OCI-LY1 (cell line): ENCODE measurements at regions not wholly inside any gene's neighbourhood (a gene's known extent, or its start where the extent isn't known, plus 50 kb on each side); places are given as distances from the start of the nearest gene placed in this dataset.

Experiments used
- H2AFZ ChIP-seq: fragments of 200-600 bp; sonication (generic), shearing (Covaris generic); 2 replicates; pipeline ENCODE4 v1.6.0; 2014; ENCODE audit warnings: antibody characterized with exemption, mild to moderate bottlenecking, low read length
- H3F3A ChIP-seq: fragments of 200-600 bp; sonication (generic), shearing (Covaris generic); 2 replicates; pipeline ENCODE4 v1.6.0; 2014; ENCODE audit warnings: mild to moderate bottlenecking, antibody characterized with exemption, low read length, moderate library complexity; ENCODE audit not compliant: insufficient read depth
- H3K27ac ChIP-seq: fragments of 200-600 bp; sonication (generic); 2 replicates; pipeline ENCODE4 v1.5.1; 2014; ENCODE audit warnings: low read length, mixed run types, mild to moderate bottlenecking, low read depth; ENCODE audit not compliant: poor library complexity, severe bottlenecking
- H3K27me3 ChIP-seq: fragments of 200-600 bp; sonication (generic); 2 replicates; pipeline ENCODE4 v1.6.0; 2014; ENCODE audit warnings: antibody characterized with exemption, mild to moderate bottlenecking, low read length, moderate library complexity; ENCODE audit not compliant: insufficient read depth
- H3K36me3 ChIP-seq: fragments of 200-600 bp; sonication (generic); 2 replicates; pipeline ENCODE4 v1.6.1; 2014; ENCODE audit warnings: mild to moderate bottlenecking, antibody characterized with exemption, low read length, moderate library complexity, mixed read lengths; ENCODE audit not compliant: insufficient read depth
- H3K4me1 ChIP-seq: fragments of 200-600 bp; sonication (generic); 2 replicates; pipeline ENCODE4 v1.5.1; 2014; ENCODE audit warnings: mild to moderate bottlenecking, low read length, moderate library complexity; ENCODE audit not compliant: insufficient read depth, severe bottlenecking
- H3K4me2 ChIP-seq: fragments of 200-600 bp; sonication (generic), shearing (Covaris generic); 2 replicates; pipeline ENCODE4 v1.6.1; 2014; ENCODE audit warnings: low read length
- H3K4me3 ChIP-seq: fragments of 200-600 bp; sonication (generic); 2 replicates; pipeline ENCODE4 v1.5.1; 2014; ENCODE audit warnings: low read length, low read depth, mild to moderate bottlenecking, mixed read lengths; ENCODE audit not compliant: poor library complexity, severe bottlenecking
- H3K79me2 ChIP-seq: fragments of 200-600 bp; shearing (Covaris generic); 2 replicates; pipeline ENCODE4 v1.6.1; 2016; ENCODE audit warnings: mixed run types, low read length, mixed read lengths; ENCODE audit not compliant: insufficient read depth
- H3K9ac ChIP-seq: fragments of 200-600 bp; sonication (generic), shearing (Covaris generic); 2 replicates; pipeline ENCODE4 v1.6.1; 2014; ENCODE audit warnings: mild to moderate bottlenecking, low read length, mixed read lengths
- H3K9me2 ChIP-seq: fragments of 200-600 bp; sonication (generic), shearing (Covaris generic); 2 replicates; pipeline ENCODE4 v1.6.1; 2014; ENCODE audit warnings: low read depth, mild to moderate bottlenecking, low read length, mixed read lengths
- H3K9me3 ChIP-seq: fragments of 200-600 bp; shearing (Covaris generic); 2 replicates; pipeline ENCODE4 v1.6.1; 2014; ENCODE audit warnings: low read length, mixed read lengths
- H4K20me1 ChIP-seq: fragments of 200-600 bp; sonication (generic), shearing (Covaris generic); 2 replicates; pipeline ENCODE4 v1.6.0; 2016; ENCODE audit warnings: mild to moderate bottlenecking, low read length; ENCODE audit not compliant: insufficient read depth
- CTCF ChIP-seq: fragments of 200-600 bp; sonication (generic), shearing (Covaris generic); IDR thresholded peaks from 2 replicates; pipeline ENCODE4 v1.5.1; 2017; ENCODE audit warnings: mild to moderate bottlenecking, antibody characterized with exemption, low read length, moderate library complexity, mixed read lengths
- EZH2 ChIP-seq: fragments of 200-600 bp; sonication (generic), shearing (Covaris generic); IDR thresholded peaks from 2 replicates; pipeline ENCODE4 v1.8.0; 2017; ENCODE audit warnings: borderline replicate concordance, mixed run types, mild to moderate bottlenecking, antibody characterized with exemption, low read length, moderate library complexity, mixed read lengths

- no peak overlapping the region for H3K27ac ChIP-seq
- H3K9ac ChIP-seq = no peak overlapping the region
- peak overlapping the region; percentile 72 for H2AFZ ChIP-seq
Observed at GRCh38 chr6:100230953-100231316, 233.8 kb downstream of the SIM1 start.

GRCh38 chr6:100230115-100230952, 234.4 kb downstream of the SIM1 start:
- Histone ChIP-seq H3K9ac (no peak overlapping the region), H3F3A (no peaks in the 10 kb centered on the region), H3K4me3 (no peak overlapping the region)

More at GRCh38 chr6:100230953-100231316, 233.8 kb downstream of the SIM1 start:
- Histone ChIP-seq H3K4me3 (no peak overlapping the region), H3F3A (no peaks in the 10 kb centered on the region), H3K4me2 (no peak overlapping the region), H3K9me2 (no peaks in the 10 kb centered on the region), H4K20me1 (no peaks in the 10 kb centered on the region), H3K79me2 (no peaks in the 10 kb centered on the region), H3K27me3 (no peaks in the 10 kb centered on the region), H3K36me3 (no peaks in the 10 kb centered on the region), H3K4me1 (peaks cover 50% of the 10 kb centered on the region), H3K9me3 (no peaks in the 10 kb centered on the region)
- TF ChIP-seq CTCF = no peak
- TF ChIP-seq EZH2 = no peak

GRCh38 chr6:100229512-100229911, 235.2 kb downstream of the SIM1 start:
- Histone ChIP-seq H3K4me1 (peaks cover 50% of the 10 kb centered on the region), H3K9ac (peak overlapping the region; percentile 70), H3K9me3 (no peaks in the 10 kb centered on the region), H4K20me1 (no peaks in the 10 kb centered on the region), H3F3A (no peaks in the 10 kb centered on the region), H3K4me3 (peak overlapping the region; percentile 54), H2AFZ (peak overlapping the region; percentile 58; the same call in 1 of the 2 replicates), H3K27me3 (no peaks in the 10 kb centered on the region), H3K36me3 (no peaks in the 10 kb centered on the region), H3K9me2 (no peaks in the 10 kb centered on the region), H3K4me2 (peak overlapping the region; percentile 89), H3K79me2 (no peaks in the 10 kb centered on the region), H3K27ac (peak overlapping the region; percentile 74)
- TF ChIP-seq CTCF (no peak), EZH2 (no peak)

More at GRCh38 chr6:100230115-100230952, 234.4 kb downstream of the SIM1 start:
- Histone ChIP-seq H2AFZ (peak overlapping the region; percentile 72), H3K4me2 (no peak overlapping the region), H4K20me1 (no peaks in the 10 kb centered on the region), H3K36me3 (no peaks in the 10 kb centered on the region), H3K9me3 (no peaks in the 10 kb centered on the region), H3K9me2 (no peaks in the 10 kb centered on the region), H3K4me1 (peaks cover 50% of the 10 kb centered on the region), H3K27me3 (no peaks in the 10 kb centered on the region), H3K79me2 (no peaks in the 10 kb centered on the region), H3K27ac (no peak overlapping the region)
- TF ChIP-seq EZH2 = no peak
- TF ChIP-seq CTCF = no peak
